HG02840 (cell line): ENCODE measurements at regions not wholly inside any gene's neighbourhood (a gene's known extent, or its start where the extent isn't known, plus 50 kb on each side); places are given as distances from the start of the nearest gene placed in this dataset.
"Not testable (repeated sequence)": the region's sequence is repeated elsewhere in the genome, so short reads cannot be mapped to it uniquely, and the experiment has no call there.

Experiments
- ATAC-seq: cut with Tn5 transposase; IDR thresholded peaks from one replicate; pipeline ENCODE4 v1.9.1; 2021; ENCODE audit warnings: mild to moderate bottlenecking, moderate library complexity, moderate number of reproducible peaks; ENCODE audit not compliant: unreplicated experiment, low FRiP score

DNA sequence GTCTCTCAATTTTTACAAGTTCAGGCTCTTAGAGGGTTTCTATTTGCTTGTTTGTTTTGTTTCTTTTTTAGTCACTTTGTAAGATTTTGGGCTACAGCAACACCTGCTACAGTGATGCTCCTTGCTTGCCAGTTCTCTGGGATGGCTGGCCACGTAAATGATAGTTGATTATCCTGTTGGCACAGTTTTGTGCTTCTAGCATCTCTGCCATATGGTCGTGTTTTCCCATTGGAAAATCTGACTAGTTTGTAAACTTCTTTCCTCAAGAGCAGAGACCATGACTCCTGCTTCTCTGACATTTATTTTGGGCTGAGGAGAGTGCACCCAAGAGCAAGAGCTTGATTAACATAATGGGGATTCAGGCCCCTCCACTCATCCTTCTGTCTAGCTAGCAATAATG lies 1621.6 kb upstream of the RAG2 start:
- ATAC-seq = no peak

GRCh38 chr11:38208951-38209350 lies 1610.9 kb upstream of the RAG2 start:
- no peak for ATAC-seq

- no peak for ATAC-seq
Observed at GRCh38 chr11:38206663-38207062, 1608.6 kb upstream of the RAG2 start.

DNA sequence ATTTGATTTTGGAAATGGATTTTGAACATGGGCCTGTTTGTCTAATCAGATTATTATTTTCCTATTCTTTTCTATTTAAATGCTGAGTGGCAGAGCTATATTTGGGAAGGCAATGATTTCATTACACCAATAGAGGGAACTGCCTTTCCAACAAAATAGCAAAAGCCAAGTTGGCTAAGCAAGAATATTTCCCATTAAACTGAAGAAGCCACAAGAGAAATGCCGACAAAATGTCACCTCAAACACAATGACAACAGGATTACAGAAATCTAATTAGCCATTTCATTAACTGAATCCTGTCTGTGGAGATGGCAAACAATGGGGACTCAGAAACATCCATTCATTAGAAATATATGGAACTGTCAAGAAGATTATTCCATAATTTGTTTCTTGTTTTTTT lies 1593.1 kb upstream of the RAG2 start:
- ATAC-seq = no peak

DNA sequence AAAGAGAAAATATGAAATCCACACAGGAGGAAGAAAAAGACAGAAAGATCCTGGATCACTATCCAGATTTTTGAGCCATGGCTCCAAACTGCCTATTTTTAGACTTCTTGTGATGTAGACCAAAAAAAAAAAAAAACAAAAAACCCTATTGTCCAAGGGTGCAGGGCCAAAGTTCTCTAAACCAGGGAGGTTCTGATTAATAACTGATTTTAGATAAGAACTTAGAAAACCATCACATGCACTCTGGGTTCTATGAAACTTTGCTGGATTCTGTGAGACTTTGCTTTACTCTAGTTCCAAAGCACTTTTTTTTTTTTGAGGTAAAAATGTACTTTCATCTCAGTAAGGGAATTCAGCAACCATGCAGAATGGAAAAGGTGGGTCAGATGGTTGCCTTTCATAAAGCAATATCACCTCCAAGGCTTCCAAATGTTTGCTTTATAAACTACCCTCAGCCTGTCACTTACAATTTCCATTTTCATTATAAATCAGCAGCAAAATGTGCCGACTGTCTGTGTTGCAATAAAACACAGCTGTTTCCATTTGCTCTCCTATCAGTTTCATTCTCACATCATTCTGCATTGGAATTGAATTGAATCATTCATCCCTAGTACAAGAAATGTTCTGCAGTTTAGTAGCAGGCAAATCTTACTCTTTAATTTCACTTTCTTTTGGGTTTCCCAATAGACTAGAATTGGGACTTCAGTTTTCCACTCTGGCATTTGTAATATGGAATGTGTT lies 1584.3 kb upstream of the RAG2 start:
- ATAC-seq = no peak

DNA sequence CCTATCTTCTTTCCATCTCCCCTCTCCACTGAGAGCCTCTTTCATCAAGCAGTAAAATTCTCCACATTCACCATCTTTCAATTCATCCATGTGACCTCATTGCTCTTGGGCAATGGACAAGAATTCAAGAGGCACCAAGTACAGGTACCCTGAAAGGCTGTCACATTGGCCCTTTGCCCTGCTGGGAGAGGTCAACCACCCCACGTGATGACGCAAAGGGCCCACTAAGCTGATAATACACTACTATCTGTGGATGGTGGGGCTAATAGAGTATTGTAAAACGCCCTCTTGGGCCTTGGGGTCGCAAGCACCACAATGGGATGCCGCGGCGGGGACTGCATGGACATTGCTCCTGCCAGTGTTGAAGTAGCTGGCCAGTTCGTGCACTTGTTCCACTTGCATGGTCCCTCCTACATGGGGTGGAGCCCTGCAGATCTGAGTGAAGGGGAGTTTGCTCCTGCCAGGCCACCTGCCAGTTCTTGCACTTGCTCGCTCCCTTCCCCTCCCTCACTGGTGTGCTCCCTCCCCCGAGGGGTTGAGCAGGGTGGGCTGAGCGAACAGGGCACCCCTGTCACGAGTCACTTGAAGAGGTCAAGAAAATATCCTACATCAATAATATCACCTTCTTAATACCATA lies 1578.8 kb upstream of the RAG2 start:
- no peak for ATAC-seq

DNA sequence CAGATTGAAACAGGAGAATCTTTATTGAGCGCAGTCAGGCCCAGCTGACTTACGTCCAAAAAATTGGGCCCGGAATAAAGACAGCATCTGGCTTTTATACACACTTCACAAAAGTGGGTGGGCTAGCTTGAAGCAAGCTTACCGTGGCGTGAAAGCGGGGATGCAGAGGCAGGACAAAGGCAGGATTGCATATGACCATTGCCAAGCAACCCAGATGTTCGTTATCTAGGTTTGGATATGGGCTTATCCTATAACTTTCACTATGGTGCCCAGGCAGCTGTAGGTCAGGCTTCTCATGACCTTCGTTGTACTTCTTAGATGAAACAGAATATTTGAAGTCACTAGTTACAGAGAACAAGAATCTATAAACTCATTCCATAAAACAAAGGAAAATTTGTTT lies 1575.6 kb upstream of the RAG2 start:
- no peak for ATAC-seq

- no peak for ATAC-seq
Observed at GRCh38 chr11:38169286-38169685, 1571.2 kb upstream of the RAG2 start.

- ATAC-seq = no peak
Observed at GRCh38 chr11:38163526-38163925, 1565.5 kb upstream of the RAG2 start.

GRCh38 chr11:38160433-38160832 lies 1562.4 kb upstream of the RAG2 start:
- no peak for ATAC-seq

DNA sequence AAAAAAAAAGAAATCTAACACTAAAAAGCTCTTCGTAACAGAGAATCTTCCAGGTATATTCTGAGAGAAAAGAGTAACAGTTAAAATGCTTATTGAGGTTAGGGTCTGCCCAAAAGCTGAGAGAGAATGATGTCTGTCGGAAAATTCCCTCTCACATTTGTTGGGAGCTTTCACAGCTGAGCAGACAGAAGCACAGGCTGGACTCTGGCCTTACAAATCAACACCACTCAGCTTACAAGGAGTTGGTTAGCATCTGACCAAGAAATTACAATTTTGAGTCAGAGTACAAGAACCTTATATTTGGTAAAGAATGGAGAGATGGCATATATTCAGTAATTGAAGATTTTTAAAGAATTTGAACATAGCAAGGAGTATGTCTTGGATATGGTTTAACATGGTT lies 1561.0 kb upstream of the RAG2 start:
- no peak for ATAC-seq

GRCh38 chr11:38156495-38157146 lies 1558.6 kb upstream of the RAG2 start:
- ATAC-seq = no peak

DNA sequence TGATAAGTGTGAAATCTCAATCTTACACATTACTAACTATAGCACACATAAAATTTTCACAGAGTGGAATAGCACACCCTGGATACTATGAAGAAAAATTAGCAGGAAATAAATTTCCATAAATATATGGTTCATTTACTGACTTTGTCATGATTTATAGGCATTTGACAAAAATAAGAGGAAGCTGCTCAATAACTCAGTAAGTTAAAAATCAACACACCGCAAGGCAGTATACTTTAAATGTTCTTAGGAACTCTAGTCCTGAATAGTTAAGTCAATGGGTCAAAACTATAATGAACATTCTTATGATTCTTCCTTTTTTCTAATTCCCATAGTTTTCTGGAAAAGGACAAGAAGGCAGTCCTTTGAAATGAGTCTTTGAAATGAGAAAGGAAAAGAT lies 1557.8 kb upstream of the RAG2 start:
- ATAC-seq = no peak

DNA sequence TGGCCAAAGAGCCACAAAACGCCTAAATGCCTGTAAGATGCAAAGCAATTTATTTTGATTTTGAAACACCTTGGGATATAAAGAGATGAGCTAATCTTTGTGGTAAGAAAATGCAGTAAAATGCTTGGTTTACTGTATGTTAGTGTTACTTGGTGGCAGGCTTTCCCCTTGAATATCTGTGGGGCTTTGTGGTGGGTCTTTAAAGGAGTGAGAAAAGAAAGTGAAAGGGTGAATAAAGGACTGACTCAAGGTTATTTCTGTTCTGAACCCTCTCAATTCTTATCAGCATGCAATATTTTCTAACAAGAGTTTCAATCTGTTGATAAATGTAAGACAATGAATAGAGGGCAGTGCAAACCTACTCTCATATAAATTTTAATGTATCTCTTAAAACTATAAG lies 1555.9 kb upstream of the RAG2 start:
- ATAC-seq = no peak

DNA sequence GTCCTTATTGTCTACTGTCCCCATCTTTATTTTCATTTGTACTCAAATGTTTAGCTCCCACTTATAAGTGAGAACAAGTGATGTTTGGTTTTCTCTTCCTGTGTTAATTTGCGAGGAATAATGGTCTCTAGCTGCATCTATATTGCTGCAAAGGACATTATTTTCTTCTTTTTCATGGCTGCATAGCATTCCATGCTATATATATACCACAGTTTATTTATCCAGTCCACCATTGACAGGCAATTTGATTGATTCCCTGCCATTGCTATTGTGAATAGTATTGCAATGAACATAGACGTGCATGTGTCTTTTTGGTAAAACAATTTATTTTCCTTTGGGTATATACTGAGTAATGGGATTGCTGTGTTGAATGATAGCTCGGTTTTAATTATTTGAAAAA lies 1545.8 kb upstream of the RAG2 start:
- ATAC-seq = no peak

DNA sequence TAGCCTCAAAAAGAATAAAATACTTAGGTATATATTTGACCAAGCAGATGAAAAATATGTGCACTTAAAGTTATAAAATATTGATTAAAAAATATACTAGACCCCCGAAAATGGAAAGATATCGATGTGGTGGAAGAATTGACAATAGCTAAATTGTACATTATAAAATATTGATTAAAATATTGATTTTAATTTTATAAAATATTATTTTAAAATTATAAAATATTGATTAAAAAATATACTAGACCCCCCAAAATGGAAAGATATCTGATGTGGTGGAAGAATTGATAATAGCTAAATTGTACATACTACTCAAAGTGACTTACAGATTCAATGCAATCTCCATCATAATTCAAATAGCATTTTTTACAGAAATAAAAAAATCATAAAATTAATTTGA lies 1540.9 kb upstream of the RAG2 start:
- no peak for ATAC-seq

GRCh38 chr11:38136887-38137286 lies 1538.9 kb upstream of the RAG2 start:
- no peak for ATAC-seq

DNA sequence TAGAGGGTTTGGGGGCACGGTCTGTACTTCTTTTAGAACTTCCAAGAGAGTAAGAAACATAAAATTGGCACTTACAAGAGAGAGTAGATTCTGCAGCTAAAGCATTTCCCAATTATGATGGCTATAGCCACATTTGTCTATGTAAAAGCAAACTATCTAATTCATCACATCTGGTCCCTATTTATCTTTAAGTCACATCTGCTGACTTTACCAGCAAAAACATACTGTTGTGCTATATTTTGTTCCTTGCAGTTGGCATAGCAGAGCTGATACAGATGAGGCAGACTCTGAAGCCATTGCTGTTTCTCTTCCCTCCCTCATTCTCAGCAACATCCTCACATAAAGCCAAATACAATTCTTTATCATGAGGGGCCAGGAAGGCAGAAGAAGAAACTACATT lies 1533.5 kb upstream of the RAG2 start:
- ATAC-seq = no peak

- no peak for ATAC-seq
Observed at GRCh38 chr11:38130976-38131375, 1532.9 kb upstream of the RAG2 start.

GRCh38 chr11:38130514-38130913 lies 1532.5 kb upstream of the RAG2 start:
- no peak for ATAC-seq

GRCh38 chr11:38123673-38124072 lies 1525.6 kb upstream of the RAG2 start:
- no peak for ATAC-seq

GRCh38 chr11:38116616-38117015 lies 1518.6 kb upstream of the RAG2 start:
- not testable (repeated sequence) for ATAC-seq
